WTC11 (cell line): ENCODE measurements at regions not wholly inside any gene's neighbourhood (a gene's known extent, or its start where the extent isn't known, plus 50 kb on each side); places are given as distances from the start of the nearest gene placed in this dataset.
A peak's percentile ranks its signal among the peaks of the same experiment; 100 is the strongest.

Experiments
- ATAC-seq: fragments of 200-7000 bp; cut with Tn5 transposase; 2 replicates; pipeline ENCODE4 v1.10.0; 2021; ENCODE audit warnings: mild to moderate bottlenecking, moderate library complexity
- CTCF ChIA-PET: fragments of 300-600 bp; sonication (Branson Sonifier 250); formaldehyde crosslinking; loops from one replicate; lab custom pipeline; 2021; ENCODE audit warnings: antibody characterized with exemption; lab: Charles Lee
- POLR2A ChIA-PET: fragments of 350-600 bp; sonication (Branson Sonifier 250); formaldehyde crosslinking; loops from one replicate; lab custom pipeline; 2021; ENCODE audit warnings: antibody characterized with exemption; lab: Charles Lee
- DNase-seq: peaks from one replicate; pipeline ENCODE4 v3.0.0; 2021; ENCODE audit warnings: low spot score
- H3K27ac Mint-ChIP-seq: 2 replicates; pipeline ENCODE4 v1.8.0; 2021; ENCODE audit warnings: mixed read lengths
- H3K27me3 Mint-ChIP-seq: 2 replicates; pipeline ENCODE4 v1.8.0; 2021; ENCODE audit warnings: low read depth, mild to moderate bottlenecking, moderate library complexity, mixed read lengths
- H3K36me3 Mint-ChIP-seq: 2 replicates; pipeline ENCODE4 v1.8.0; 2021; ENCODE audit warnings: mixed read lengths
- H3K4me1 Mint-ChIP-seq: 2 replicates; pipeline ENCODE4 v1.8.0; 2022; ENCODE audit warnings: mixed read lengths
- H3K4me3 Mint-ChIP-seq: 2 replicates; pipeline ENCODE4 v1.8.0; 2021; ENCODE audit warnings: mild to moderate bottlenecking, moderate library complexity, mixed read lengths
- H3K9me3 Mint-ChIP-seq: 2 replicates; pipeline ENCODE4 v1.8.0; 2021; ENCODE audit warnings: mixed read lengths
- CBFB ChIP-seq: sonication (generic); formaldehyde crosslinking; IDR thresholded peaks from 2 replicates; pipeline ENCODE4 v1.8.1; 2022; ENCODE audit warnings: mild to moderate bottlenecking, low read depth, missing genetic modification reagents
- CDX4 ChIP-seq: fragments of 250-450 bp; sonication (Bioruptor Pico); IDR thresholded peaks from 2 replicates; pipeline ENCODE4 v1.9.0; 2021; ENCODE audit warnings: moderate library complexity, mild to moderate bottlenecking, inconsistent platforms, borderline replicate concordance
- ELF4 ChIP-seq: sonication (generic); formaldehyde crosslinking; IDR thresholded peaks from 2 replicates; pipeline ENCODE4 v1.8.1; 2022; ENCODE audit warnings: low read depth, mild to moderate bottlenecking, moderate library complexity, missing genetic modification reagents
- HMGXB4 ChIP-seq: sonication (generic); formaldehyde crosslinking; IDR thresholded peaks from 2 replicates; pipeline ENCODE4 v1.8.1; 2023; ENCODE audit warnings: mild to moderate bottlenecking, moderate library complexity, missing genetic modification reagents
- IRF1 ChIP-seq: sonication (generic); formaldehyde crosslinking; IDR thresholded peaks from 2 replicates; pipeline ENCODE4 v1.8.0; 2023; ENCODE audit warnings: missing genetic modification reagents
- PRDM15 ChIP-seq: sonication (generic); formaldehyde crosslinking; IDR thresholded peaks from 2 replicates; pipeline ENCODE4 v1.8.0; 2022; ENCODE audit warnings: missing genetic modification reagents
- RORB ChIP-seq: fragments of 250-450 bp; sonication (Bioruptor Pico); IDR thresholded peaks from 2 replicates; pipeline ENCODE4 v1.9.0; 2021; ENCODE audit warnings: mild to moderate bottlenecking
- ZMAT4 ChIP-seq: fragments of 250-450 bp; sonication (Bioruptor Pico); IDR thresholded peaks from 2 replicates; pipeline ENCODE4 v1.9.0; 2021; ENCODE audit warnings: mild to moderate bottlenecking
- ZNF138 ChIP-seq: sonication (generic); formaldehyde crosslinking; conservative IDR thresholded peaks from 2 replicates; pipeline ENCODE4 v1.8.1; 2022; ENCODE audit warnings: mild to moderate bottlenecking, moderate library complexity, missing genetic modification reagents
- ZNF281 ChIP-seq: sonication (generic); formaldehyde crosslinking; IDR thresholded peaks from 2 replicates; pipeline ENCODE4 v1.8.0; 2023; ENCODE audit warnings: mild to moderate bottlenecking, missing genetic modification reagents
- ZNF423 ChIP-seq: fragments of 250-450 bp; sonication (Bioruptor Pico); IDR thresholded peaks from 2 replicates; pipeline ENCODE4 v2.1.2; 2022; ENCODE audit warnings: mild to moderate bottlenecking, moderate library complexity
- ZNF532 ChIP-seq: fragments of 250-450 bp; sonication (Bioruptor Pico); IDR thresholded peaks from 2 replicates; pipeline ENCODE4 v1.9.0; 2021; ENCODE audit warnings: mild to moderate bottlenecking, borderline replicate concordance

DNA sequence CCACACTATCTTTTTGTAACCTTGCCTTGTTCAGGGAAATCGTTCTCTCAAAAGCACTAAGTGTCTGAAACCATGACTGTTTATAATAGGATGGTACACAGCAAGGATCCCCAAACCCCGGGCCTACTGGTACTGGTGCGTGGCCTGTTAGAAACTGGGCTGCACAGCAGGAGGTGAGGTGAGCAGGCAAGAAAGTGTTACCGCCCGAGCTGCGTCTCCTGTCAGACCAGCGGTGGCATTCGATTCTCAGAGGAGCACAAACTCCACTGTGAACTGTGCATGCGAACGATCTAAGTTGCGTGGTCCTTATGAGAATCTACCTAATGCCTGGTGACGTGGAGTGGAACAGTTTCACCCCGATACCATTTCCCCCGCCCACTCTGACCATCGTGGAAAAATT, 81.8 kb upstream of the KCNJ3 start (continued):
- TF ChIP-seq CDX4 (no peak), PRDM15 (CRISPR knock-in tag) (no peak), ZNF138 (CRISPR knock-in tag) (no peak)

DNA sequence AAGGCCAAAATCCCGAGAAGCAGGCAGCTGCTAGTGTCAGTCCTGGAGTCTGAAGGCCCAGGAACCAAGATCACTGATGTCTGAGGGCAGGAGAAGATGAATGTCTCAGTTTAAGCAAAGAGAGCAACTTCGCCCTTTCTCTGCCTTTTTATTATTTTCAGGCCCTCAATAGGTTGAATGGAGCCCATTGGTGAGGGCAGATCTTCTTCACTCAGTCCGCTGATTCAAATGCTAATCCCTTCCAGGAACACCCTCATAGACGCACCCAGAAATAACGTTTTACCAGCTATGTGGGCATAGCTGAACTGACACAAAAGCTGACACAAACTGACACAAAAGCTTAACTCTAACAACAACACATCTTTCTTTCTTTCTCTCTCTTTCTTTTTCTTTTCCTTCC, 78.0 kb upstream of the KCNJ3 start:
- Mint-ChIP-seq H3K27me3 (no peaks in the 10 kb centered on the region), H3K4me1 (peaks cover 23% of the 10 kb centered on the region), H3K27ac (no peak overlapping the region), H3K9me3 (no peaks in the 10 kb centered on the region), H3K4me3 (no peak overlapping the region), H3K36me3 (no peaks in the 10 kb centered on the region)
- no peak for DNase-seq
- TF ChIP-seq CBFB (CRISPR knock-in tag) = no peak
- no peak for TF ChIP-seq ZNF532 (CRISPR knock-in tag)
- TF ChIP-seq ZNF423 (CRISPR knock-in tag) = no peak
- no peak for TF ChIP-seq CDX4
- TF ChIP-seq ZMAT4 (CRISPR knock-in tag) = no peak
- no peak for TF ChIP-seq ZNF281 (CRISPR knock-in tag)
- no peak for TF ChIP-seq IRF1
- TF ChIP-seq HMGXB4 (CRISPR knock-in tag) = no peak
- no peak for TF ChIP-seq RORB (CRISPR knock-in tag)
- no peak for TF ChIP-seq ELF4 (CRISPR knock-in tag)
- CTCF ChIA-PET = interaction anchor here (0.6 to 1.0 kb wide), 2 partner anchors 165 to 181 kb away, joined by 3 read pairs; no protein-coding TSS in a partner anchor
- POLR2A ChIA-PET = no interaction called here
- peak; percentile 50 for ATAC-seq
